Testis (tissue), 2 donors: ENCODE measurements at regions not wholly inside any gene's neighbourhood (a gene's known extent, or its start where the extent isn't known, plus 50 kb on each side); places are given as distances from the start of the nearest gene placed in this dataset.
"Not testable (repeated sequence)": the region's sequence is repeated elsewhere in the genome, so short reads cannot be mapped to it uniquely, and the experiment has no call there.

ENCODE experiments used
- POLR2A ChIP-seq: fragments of 450-650 bp; IDR thresholded peaks from one replicate; pipeline ENCODE4 v1.6.1; 2017; ENCODE audit warnings: antibody characterized with exemption, mild to moderate bottlenecking, moderate library complexity
- TF ChIP-seq, protein P1 (sequence below), 3 experiments: fragments of 450-650 bp in 2 of 3; fragments of 200-600 bp in 1 of 3; sonication (generic) in 1 of 3; IDR thresholded peaks; one replicate each; pipeline ENCODE4 v1.5.1; 2016 to 2019; ENCODE audit warnings: antibody characterized with exemption in 3 of 3, mild to moderate bottlenecking in 2 of 3, moderate library complexity in 1 of 3

DNA sequence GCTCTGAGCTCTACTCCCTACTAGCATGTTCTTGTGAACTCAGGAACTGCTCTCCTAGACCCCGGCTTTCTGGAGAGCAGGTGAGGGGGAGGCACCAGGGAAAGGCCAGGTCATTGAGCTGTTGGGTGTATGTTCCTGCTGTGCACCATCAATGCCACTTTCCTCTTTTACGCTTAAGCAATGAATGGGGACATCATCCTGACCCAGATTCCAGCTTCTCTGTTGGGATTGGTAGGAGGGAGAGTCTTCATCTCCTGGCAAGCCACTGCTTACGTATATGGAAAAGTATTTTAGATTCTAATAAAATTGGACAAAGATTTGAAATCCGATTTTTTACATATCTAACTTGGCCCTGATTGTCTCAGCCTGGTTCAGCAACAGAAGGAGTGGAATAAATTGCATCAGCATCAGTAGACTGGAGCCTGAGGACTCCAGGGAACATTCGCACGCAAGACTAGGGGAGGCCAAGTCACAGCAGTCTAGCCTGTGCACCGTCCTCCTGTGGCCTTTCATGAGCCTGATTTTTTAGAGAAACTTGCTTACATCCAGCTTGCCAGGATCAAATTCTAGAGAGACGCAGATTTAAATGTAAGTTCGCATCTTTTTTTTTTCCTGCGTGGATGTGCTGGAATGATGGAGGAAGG lies 439.3 kb downstream of the RPIA start:
- TF ChIP-seq, protein P1, sequence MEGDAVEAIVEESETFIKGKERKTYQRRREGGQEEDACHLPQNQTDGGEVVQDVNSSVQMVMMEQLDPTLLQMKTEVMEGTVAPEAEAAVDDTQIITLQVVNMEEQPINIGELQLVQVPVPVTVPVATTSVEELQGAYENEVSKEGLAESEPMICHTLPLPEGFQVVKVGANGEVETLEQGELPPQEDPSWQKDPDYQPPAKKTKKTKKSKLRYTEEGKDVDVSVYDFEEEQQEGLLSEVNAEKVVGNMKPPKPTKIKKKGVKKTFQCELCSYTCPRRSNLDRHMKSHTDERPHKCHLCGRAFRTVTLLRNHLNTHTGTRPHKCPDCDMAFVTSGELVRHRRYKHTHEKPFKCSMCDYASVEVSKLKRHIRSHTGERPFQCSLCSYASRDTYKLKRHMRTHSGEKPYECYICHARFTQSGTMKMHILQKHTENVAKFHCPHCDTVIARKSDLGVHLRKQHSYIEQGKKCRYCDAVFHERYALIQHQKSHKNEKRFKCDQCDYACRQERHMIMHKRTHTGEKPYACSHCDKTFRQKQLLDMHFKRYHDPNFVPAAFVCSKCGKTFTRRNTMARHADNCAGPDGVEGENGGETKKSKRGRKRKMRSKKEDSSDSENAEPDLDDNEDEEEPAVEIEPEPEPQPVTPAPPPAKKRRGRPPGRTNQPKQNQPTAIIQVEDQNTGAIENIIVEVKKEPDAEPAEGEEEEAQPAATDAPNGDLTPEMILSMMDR (IDR thresholded peaks at IDR 0.05), result not testable (repeated sequence)
- TF ChIP-seq POLR2A, result not testable (repeated sequence)
